ENCODE measurements at regions not wholly inside any gene's neighbourhood (a gene's known extent, or its start where the extent isn't known, plus 50 kb on each side); places are given as distances from the start of the nearest gene placed in this dataset.

DNA sequence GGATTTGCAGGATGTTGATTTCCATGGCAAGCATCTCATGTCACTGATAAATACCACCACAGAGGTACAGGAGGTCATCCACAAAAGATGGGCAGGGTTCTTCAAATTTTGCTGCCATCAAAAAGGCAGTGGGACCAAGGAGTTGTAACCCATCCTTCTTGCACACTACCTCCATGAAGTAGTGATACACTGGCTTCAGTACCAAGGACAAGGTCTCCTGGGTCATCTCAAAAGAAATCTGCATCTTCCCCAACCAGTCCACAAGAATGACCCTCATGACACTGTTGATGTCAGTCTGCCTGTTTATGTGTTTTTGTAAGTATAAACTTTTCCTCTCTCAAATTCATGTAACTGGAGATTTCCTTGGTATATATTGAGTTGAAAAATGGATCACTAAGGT lies 298.2 kb downstream of the CDH9 start:
- peaks cover 12% of the 10 kb centered on the region for H3K9me3 Mint-ChIP-seq
- no peak overlapping the region for H3K27ac Mint-ChIP-seq
- ChIA-PET POLR2A (no interaction called here), CTCF (no interaction called here)
- no peaks in the 10 kb centered on the region for H3K4me1 Mint-ChIP-seq (ENCODE audit: low read depth)
- intact Hi-C loops (cut with micrococcal nuclease) = no loop called here
- H3K4me3 Mint-ChIP-seq = no peak overlapping the region
- no peaks in the 10 kb centered on the region for H3K27me3 Mint-ChIP-seq
- no peaks in the 10 kb centered on the region for H3K36me3 Mint-ChIP-seq
- no peak for DNase-seq

DNA sequence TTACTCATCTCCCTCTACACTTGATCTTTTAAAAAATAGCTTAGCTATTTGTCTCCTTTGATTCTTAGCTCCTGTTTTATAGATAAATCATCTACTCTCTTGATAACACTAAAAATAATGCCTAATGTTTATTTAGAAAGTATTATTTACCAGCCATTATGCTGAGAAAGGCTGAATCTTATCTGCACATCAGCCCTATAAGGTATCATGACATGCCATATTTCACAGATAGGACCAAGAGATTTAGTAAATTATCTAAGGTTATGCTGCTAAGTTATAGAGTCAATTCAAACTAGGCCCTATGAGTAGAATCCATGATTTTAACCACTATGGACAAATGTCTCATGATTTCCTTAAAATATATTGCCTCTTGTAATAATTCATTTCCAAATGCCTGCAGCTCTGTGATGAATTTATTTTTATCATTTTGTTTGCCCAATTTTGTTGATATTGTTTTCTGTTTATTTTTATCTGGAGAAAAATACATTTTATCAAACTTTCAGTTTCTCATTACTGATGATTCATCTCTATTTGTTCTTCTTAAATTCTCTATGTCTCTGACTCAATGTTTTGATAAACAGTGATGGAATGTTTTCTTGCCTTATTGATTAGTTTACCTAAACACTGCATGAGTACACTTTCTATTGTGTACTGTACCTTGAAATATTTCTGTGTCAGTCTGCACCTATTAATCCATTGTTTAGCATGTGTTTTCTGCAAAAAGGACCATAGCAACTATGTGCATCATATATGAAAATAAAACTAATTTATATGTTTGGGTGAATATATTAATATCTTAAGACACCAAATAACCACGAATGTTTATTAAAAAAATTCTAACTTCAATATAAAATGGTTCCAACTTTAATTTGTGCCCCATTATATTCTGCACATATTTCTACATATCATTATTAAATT lies 300.8 kb downstream of the CDH9 start:
- intact Hi-C loops (cut with micrococcal nuclease) = no loop called here
- ChIA-PET CTCF (interaction anchor here (0.6 kb wide), 1 partner anchor 18 kb away, joined by 4 read pairs; no protein-coding TSS in a partner anchor), POLR2A (no interaction called here)
- Mint-ChIP-seq H3K4me3 (no peak overlapping the region), H3K27me3 (no peaks in the 10 kb centered on the region), H3K27ac (no peak overlapping the region), H3K9me3 (peaks cover 19% of the 10 kb centered on the region), H3K4me1 (ENCODE audit: low read depth) (no peaks in the 10 kb centered on the region), H3K36me3 (no peaks in the 10 kb centered on the region)
- no peak for DNase-seq

DNA sequence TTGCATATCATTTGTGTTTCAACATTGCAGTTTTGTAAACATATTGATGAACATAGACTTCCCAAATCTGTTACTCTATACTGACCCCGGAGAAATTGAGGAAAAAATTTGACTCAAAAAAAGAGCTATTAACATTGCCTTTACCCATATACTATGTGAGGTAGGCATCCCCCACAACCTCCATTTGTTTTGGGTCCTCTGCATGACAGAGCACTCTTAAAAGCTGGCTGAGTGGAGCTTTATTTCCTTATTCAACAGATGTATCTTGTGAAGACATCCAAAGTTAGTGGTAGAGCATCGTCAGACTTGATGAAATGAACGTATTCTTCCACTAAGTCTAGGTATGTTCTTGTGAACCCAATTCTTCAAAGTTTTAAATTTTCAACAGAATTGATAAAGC lies 310.5 kb downstream of the CDH9 start:
- POLR2A ChIA-PET = no interaction called here
- no peaks in the 10 kb centered on the region for H3K4me1 Mint-ChIP-seq (ENCODE audit: low read depth)
- CTCF ChIA-PET = no interaction called here
- no peaks in the 10 kb centered on the region for H3K27me3 Mint-ChIP-seq
- peaks cover 30% of the 10 kb centered on the region for H3K9me3 Mint-ChIP-seq
- no peak for DNase-seq
- H3K4me3 Mint-ChIP-seq = no peak overlapping the region
- H3K27ac Mint-ChIP-seq = no peak overlapping the region
- intact Hi-C loops (cut with micrococcal nuclease) = no loop called here
- no peaks in the 10 kb centered on the region for H3K36me3 Mint-ChIP-seq

DNA sequence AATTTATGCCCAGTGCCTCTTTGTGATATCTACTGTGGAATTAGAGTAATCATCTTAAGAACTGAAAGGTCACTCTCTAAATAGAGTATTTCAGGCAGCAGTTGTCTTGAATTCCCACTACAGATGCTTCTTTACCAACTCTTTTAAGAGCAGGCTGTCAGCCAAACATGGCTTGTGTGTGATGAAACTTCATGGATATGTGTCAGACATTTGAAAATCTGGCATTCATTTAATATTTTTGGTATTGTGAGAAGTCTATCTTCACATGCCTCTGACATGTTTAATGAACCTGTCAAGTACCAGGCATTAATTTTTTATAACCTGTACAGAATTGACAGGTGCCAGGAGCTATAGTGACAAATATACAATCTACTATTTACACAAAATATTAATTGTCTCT lies 318.6 kb downstream of the CDH9 start:
- Mint-ChIP-seq H3K4me1 (ENCODE audit: low read depth) (no peaks in the 10 kb centered on the region), H3K27me3 (no peaks in the 10 kb centered on the region), H3K27ac (no peak overlapping the region), H3K9me3 (peaks cover 23% of the 10 kb centered on the region), H3K36me3 (no peaks in the 10 kb centered on the region), H3K4me3 (no peak overlapping the region)
- CTCF ChIA-PET = no interaction called here
- POLR2A ChIA-PET = no interaction called here
- intact Hi-C loops (cut with micrococcal nuclease) = no loop called here
- no peak for DNase-seq

DNA sequence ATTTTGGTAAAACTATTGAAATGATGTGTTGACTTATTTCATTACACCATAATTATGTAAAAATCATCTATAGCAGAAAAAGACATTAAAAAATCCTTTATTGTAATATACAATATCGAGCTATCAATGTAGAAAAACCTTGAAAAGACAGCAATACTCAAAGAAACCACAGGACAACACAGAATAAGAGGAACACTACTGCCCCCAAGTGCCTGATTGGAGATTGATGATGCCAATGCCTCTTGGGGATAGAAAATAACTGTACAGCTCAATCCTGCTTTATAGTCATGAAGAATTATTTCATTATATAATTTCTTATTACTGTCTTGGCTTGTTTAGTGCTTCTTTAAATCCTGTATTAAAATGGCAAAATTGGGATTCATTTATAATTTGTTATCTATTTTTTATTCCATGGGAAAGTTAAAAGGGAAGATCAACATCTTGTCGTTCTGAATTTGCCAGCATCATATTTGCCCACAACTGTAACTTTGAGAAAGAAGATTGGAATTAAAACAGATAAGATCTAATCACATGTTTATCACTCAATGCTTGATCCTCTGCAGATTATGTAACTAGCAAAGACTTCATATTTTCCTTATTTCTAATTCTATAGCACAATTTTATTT lies 337.5 kb downstream of the CDH9 start:
- intact Hi-C loops (cut with micrococcal nuclease) = no loop called here
- Mint-ChIP-seq H3K4me3 (no peak overlapping the region), H3K4me1 (ENCODE audit: low read depth) (no peaks in the 10 kb centered on the region), H3K27ac (no peak overlapping the region), H3K9me3 (peaks cover 30% of the 10 kb centered on the region), H3K36me3 (no peaks in the 10 kb centered on the region), H3K27me3 (no peaks in the 10 kb centered on the region)
- ChIA-PET CTCF (interaction anchor here (1.0 kb wide), 1 partner anchor 12 kb away, joined by 3 read pairs; no protein-coding TSS in a partner anchor), POLR2A (no interaction called here)
- DNase-seq = no peak

DNA sequence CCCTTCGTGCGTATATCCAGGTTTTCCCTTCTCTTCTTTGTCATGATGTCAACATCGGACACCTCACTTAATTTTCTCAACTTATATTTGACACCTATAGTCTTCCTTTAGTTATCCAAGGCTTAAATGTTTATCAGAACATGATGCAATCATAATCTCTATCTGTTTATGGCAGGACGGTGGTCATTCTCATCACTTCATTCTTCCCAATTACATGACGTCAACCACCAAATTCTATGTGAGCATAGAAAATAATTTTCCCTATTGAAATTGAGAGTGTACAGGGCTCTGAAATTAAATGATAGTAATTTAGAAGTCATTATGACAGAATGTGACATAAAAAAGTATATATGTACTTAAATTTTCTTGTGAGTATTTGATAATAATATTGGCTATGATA lies 345.4 kb downstream of the CDH9 start:
- no peak overlapping the region for H3K4me3 Mint-ChIP-seq
- POLR2A ChIA-PET = no interaction called here
- intact Hi-C loops (cut with micrococcal nuclease) = no loop called here
- no peak overlapping the region for H3K27ac Mint-ChIP-seq
- H3K9me3 Mint-ChIP-seq = peaks cover 31% of the 10 kb centered on the region
- no peak for DNase-seq
- CTCF ChIA-PET = no interaction called here
- no peaks in the 10 kb centered on the region for H3K36me3 Mint-ChIP-seq
- H3K4me1 Mint-ChIP-seq (ENCODE audit: low read depth) = no peaks in the 10 kb centered on the region
- no peaks in the 10 kb centered on the region for H3K27me3 Mint-ChIP-seq

DNA sequence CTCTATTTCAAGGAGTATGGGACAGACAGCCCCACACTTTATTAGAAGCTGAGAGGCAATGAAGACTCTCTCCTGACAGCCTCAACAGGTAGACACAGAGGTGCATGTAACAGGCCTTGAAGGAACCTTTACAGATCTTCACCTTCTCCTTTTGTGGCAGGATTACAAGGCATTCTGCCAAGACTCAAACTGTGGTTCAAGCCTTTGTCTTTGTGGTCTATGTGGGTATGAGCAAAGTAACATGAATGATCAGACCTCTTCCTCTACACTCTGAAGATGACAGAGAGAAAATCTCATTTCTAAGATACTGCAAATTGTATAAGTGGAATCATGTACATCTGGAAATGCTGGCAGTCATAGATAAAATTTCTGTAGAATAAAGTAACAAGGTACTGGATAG lies 346.9 kb downstream of the CDH9 start:
- Mint-ChIP-seq H3K27ac (no peak overlapping the region), H3K4me3 (no peak overlapping the region), H3K27me3 (no peaks in the 10 kb centered on the region), H3K36me3 (no peaks in the 10 kb centered on the region), H3K9me3 (peaks cover 27% of the 10 kb centered on the region), H3K4me1 (ENCODE audit: low read depth) (no peaks in the 10 kb centered on the region)
- CTCF ChIA-PET = no interaction called here
- intact Hi-C loops (cut with micrococcal nuclease) = no loop called here
- POLR2A ChIA-PET = no interaction called here
- DNase-seq = no peak

DNA sequence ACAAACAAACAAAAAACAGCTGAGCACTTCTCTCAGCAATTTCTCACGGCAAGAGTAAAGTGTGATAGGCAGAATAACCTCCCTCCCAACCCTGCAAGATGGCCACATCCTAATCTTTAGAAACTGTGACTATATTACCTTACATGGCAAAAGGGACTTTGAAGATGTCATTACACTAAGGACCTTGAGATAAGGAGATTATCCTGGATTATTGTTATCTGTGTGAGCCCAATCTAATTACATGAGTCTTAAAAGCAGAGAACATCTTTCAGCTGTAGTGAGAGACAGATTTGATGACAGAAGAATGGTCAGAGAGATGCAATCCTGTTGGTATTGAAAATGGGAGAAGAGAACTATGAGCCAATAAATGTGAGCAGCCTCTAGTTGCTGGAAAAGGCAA lies 347.9 kb downstream of the CDH9 start:
- POLR2A ChIA-PET = no interaction called here
- no peaks in the 10 kb centered on the region for H3K36me3 Mint-ChIP-seq
- H3K4me1 Mint-ChIP-seq (ENCODE audit: low read depth) = no peaks in the 10 kb centered on the region
- H3K4me3 Mint-ChIP-seq = no peak overlapping the region
- H3K27me3 Mint-ChIP-seq = no peaks in the 10 kb centered on the region
- DNase-seq = no peak
- H3K27ac Mint-ChIP-seq = no peak overlapping the region
- peaks cover 24% of the 10 kb centered on the region for H3K9me3 Mint-ChIP-seq
- intact Hi-C loops (cut with micrococcal nuclease) = no loop called here
- CTCF ChIA-PET = no interaction called here

DNA sequence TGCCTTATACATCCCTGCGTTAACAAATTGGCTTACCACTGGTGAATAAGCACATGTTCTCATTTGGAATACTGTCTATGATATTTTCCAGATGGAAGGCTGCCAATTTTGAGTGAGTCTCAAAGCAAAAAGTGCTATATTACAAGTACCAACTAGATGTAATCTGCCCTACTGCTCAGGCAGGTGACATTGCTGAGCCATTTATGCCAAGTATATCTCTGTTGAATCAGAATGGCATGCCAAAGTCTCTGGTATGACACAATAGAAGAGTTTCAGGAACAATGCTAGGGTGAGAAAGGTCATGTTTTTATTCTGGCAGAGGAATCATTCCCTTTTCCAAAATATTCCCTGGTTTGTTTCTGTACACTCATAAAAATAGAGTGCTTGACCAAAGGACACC lies 356.5 kb downstream of the CDH9 start:
- H3K4me1 Mint-ChIP-seq (ENCODE audit: low read depth) = no peaks in the 10 kb centered on the region
- ChIA-PET CTCF (no interaction called here), POLR2A (no interaction called here)
- no peak overlapping the region for H3K4me3 Mint-ChIP-seq
- H3K27ac Mint-ChIP-seq = no peak overlapping the region
- H3K9me3 Mint-ChIP-seq = peaks cover 24% of the 10 kb centered on the region
- H3K27me3 Mint-ChIP-seq = no peaks in the 10 kb centered on the region
- no peak for DNase-seq
- no peaks in the 10 kb centered on the region for H3K36me3 Mint-ChIP-seq
- intact Hi-C loops (cut with micrococcal nuclease) = no loop called here

DNA sequence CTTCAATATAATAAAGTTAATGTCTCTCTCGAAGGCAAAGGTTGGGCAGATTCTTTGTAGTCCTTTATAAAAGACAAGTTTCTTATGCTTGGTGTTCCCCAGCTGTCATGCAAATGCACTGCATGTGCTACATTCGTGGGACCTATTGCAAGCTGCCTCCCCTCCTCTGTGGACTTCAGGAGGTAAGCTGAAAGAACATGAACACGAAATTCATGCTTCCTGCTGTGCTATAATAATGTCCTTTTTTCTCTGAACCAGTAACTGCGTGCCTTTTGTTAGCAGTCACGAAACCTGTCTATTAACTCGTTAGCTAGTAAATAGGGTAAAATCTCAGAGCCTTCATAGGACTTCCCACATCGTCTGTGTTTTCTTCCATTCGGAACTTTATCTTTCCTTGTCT lies 363.5 kb downstream of the CDH9 start:
- no peaks in the 10 kb centered on the region for H3K27me3 Mint-ChIP-seq
- no peak overlapping the region for H3K4me3 Mint-ChIP-seq
- ChIA-PET POLR2A (no interaction called here), CTCF (no interaction called here)
- H3K36me3 Mint-ChIP-seq = no peaks in the 10 kb centered on the region
- no peak overlapping the region for H3K27ac Mint-ChIP-seq
- H3K9me3 Mint-ChIP-seq = peaks cover 18% of the 10 kb centered on the region
- H3K4me1 Mint-ChIP-seq (ENCODE audit: low read depth) = no peaks in the 10 kb centered on the region
- DNase-seq = no peak
- intact Hi-C loops (cut with micrococcal nuclease) = no loop called here

DNA sequence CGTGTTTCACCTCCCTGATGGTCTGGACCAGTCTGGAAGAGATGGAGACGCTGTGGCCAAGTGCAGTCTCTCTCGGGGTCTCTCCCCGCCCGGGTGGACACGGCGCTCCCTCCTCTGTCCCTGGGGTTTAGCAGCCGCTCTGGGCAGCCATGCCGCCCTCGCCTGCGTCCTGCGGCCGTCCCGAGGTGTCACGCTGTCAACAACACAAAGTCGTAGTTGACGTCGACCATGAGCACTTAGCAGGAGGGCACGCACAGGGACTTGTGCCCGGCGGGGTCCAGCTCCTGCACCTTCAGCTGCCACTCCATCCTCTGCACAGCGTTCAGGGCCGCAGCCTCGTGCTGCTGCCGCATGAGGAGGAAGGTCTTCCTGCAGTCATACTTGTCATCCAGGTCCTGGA lies 368.9 kb downstream of the CDH9 start:
- Mint-ChIP-seq H3K4me1 (ENCODE audit: low read depth) (no peaks in the 10 kb centered on the region), H3K9me3 (peaks cover 12% of the 10 kb centered on the region), H3K36me3 (no peaks in the 10 kb centered on the region), H3K27ac (no peak overlapping the region), H3K4me3 (no peak overlapping the region), H3K27me3 (no peaks in the 10 kb centered on the region)
- POLR2A ChIA-PET = no interaction called here
- CTCF ChIA-PET = no interaction called here
- intact Hi-C loops (cut with micrococcal nuclease) = no loop called here
- DNase-seq = no peak

DNA sequence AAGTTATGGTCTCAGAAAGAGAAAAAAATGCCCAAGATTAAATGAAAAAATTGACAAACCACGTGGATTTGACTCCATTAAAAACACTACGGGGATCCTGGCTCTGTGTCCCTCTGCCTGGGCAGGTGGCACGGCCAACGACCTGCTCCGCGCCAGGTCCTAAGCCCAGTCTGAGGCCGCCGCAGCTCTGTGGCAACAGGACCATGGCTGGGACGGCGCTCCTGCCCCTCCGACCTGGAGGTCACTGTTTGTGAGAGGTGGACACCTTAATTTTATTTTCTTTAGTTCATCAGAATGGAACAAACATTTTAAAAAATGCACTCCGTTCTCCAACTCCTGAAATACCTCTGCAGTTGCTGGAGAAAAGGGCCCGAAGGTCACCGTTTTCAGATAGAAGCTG lies 369.4 kb downstream of the CDH9 start:
- Mint-ChIP-seq H3K36me3 (no peaks in the 10 kb centered on the region), H3K4me1 (ENCODE audit: low read depth) (no peaks in the 10 kb centered on the region), H3K9me3 (peaks cover 11% of the 10 kb centered on the region), H3K27me3 (no peaks in the 10 kb centered on the region), H3K27ac (no peak overlapping the region), H3K4me3 (no peak overlapping the region)
- DNase-seq = no peak
- CTCF ChIA-PET = no interaction called here
- intact Hi-C loops (cut with micrococcal nuclease) = no loop called here
- POLR2A ChIA-PET = no interaction called here

DNA sequence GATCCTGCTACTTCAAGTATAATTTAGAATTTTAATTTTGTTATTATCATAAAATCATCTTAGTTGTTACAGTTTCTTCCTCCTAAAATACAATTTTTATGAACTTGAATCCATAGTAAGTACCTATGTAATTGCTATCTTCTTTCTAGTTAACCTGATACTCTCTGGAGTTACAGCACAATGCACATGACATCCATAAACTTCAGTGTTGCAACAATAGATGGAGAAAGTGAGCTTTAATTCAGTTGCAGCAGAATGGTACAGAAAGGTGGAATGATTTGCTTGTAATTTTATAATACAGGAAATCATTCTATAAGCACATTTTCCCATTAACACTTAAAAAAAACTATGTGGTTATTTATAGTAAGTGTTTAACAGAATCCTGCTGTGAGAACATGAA lies 372.0 kb downstream of the CDH9 start:
- Mint-ChIP-seq H3K4me3 (no peak overlapping the region), H3K4me1 (ENCODE audit: low read depth) (no peaks in the 10 kb centered on the region)
- intact Hi-C loops (cut with micrococcal nuclease) = no loop called here

More for the DNA sequence above, 372.0 kb downstream of the CDH9 start:
- POLR2A ChIA-PET = no interaction called here
- peaks cover 4% of the 10 kb centered on the region for H3K9me3 Mint-ChIP-seq
- no peaks in the 10 kb centered on the region for H3K36me3 Mint-ChIP-seq
- no peak overlapping the region for H3K27ac Mint-ChIP-seq
- CTCF ChIA-PET = no interaction called here
- DNase-seq = no peak
- no peaks in the 10 kb centered on the region for H3K27me3 Mint-ChIP-seq

All from activated CD4-positive, alpha-beta memory T cell treated with anti-CD3 and anti-CD28 coated beads for 36 hours (primary cell).